GM23338 (cell line): ENCODE measurements at regions not wholly inside any gene's neighbourhood (a gene's known extent, or its start where the extent isn't known, plus 50 kb on each side); places are given as distances from the start of the nearest gene placed in this dataset.

Source experiments
- ATAC-seq: fragments of 200-7000 bp; cut with Tn5 transposase; 3 replicates; pipeline ENCODE4 v1.9.1; 2020
- DNase-seq: peaks from one replicate; pipeline ENCODE4 v3.0.0-alpha.2; 2015; ENCODE audit warnings: low spot score
- H2AFZ ChIP-seq: fragments of 200-600 bp; sonication (generic); 2 replicates; pipeline ENCODE4 v1.8.0; 2016; ENCODE audit warnings: antibody characterized with exemption, mild to moderate bottlenecking, moderate library complexity
- H3F3A ChIP-seq: fragments of 200-600 bp; sonication (generic); replicated peaks from 2 replicates; pipeline ENCODE4 v1.8.0; 2017; ENCODE audit warnings: antibody characterized with exemption, mixed run types, low read depth
- H3K27ac ChIP-seq: fragments of 200-600 bp; sonication (generic); 2 replicates; pipeline ENCODE4 v1.6.1; 2016; ENCODE audit warnings: low read depth
- H3K27me3 ChIP-seq: fragments of 200-600 bp; sonication (generic); 2 replicates; pipeline ENCODE4 v1.8.0; 2016; ENCODE audit warnings: mild to moderate bottlenecking, mixed run types, moderate library complexity; ENCODE audit not compliant: insufficient read depth
- H3K36me3 ChIP-seq: fragments of 200-600 bp; sonication (generic); 2 replicates; pipeline ENCODE4 v1.8.0; 2016; ENCODE audit warnings: mild to moderate bottlenecking; ENCODE audit not compliant: insufficient read depth
- H3K4me1 ChIP-seq: fragments of 200-600 bp; sonication (generic); 2 replicates; pipeline ENCODE4 v1.8.0; 2016; ENCODE audit warnings: mild to moderate bottlenecking, moderate library complexity; ENCODE audit not compliant: insufficient read depth
- H3K4me2 ChIP-seq: fragments of 200-600 bp; sonication (generic); 2 replicates; pipeline ENCODE4 v1.7.1; 2017; ENCODE audit warnings: mixed run types
- H3K4me3 ChIP-seq: fragments of 200-600 bp; sonication (generic); 2 replicates; pipeline ENCODE4 v1.6.1; 2016; ENCODE audit warnings: mixed run types
- H3K79me2 ChIP-seq: fragments of 200-600 bp; sonication (generic); replicated peaks from 2 replicates; pipeline ENCODE4 v1.8.0; 2017; ENCODE audit warnings: mild to moderate bottlenecking; ENCODE audit not compliant: insufficient read depth
- H3K9me2 ChIP-seq: fragments of 200-600 bp; sonication (generic); 2 replicates; pipeline ENCODE4 v1.8.0; 2017; ENCODE audit not compliant: insufficient read depth
- H4K20me1 ChIP-seq: fragments of 200-600 bp; sonication (generic); replicated peaks from 2 replicates; pipeline ENCODE4 v1.8.0; 2017; ENCODE audit warnings: mild to moderate bottlenecking; ENCODE audit not compliant: insufficient read depth
- H3K27ac Mint-ChIP-seq: 2 replicates; pipeline ENCODE4 v1.8.0; 2020; ENCODE audit warnings: inconsistent platforms, mild to moderate bottlenecking, moderate library complexity, mixed read lengths
- H3K27me3 Mint-ChIP-seq: 3 replicates; pipeline ENCODE4 v1.8.0; 2022; ENCODE audit warnings: low read depth, mild to moderate bottlenecking, moderate library complexity, mixed read lengths, inconsistent platforms; ENCODE audit not compliant: insufficient read depth, poor library complexity
- H3K36me3 Mint-ChIP-seq: 3 replicates; pipeline ENCODE4 v1.8.0; 2021; ENCODE audit warnings: low read depth, mild to moderate bottlenecking, inconsistent platforms, moderate library complexity, mixed read lengths
- H3K4me1 Mint-ChIP-seq: 3 replicates; pipeline ENCODE4 v1.8.0; 2020; ENCODE audit warnings: mild to moderate bottlenecking, inconsistent platforms, mixed read lengths
- H3K4me3 Mint-ChIP-seq: 3 replicates; pipeline ENCODE4 v1.8.0; 2021; ENCODE audit warnings: moderate library complexity, mild to moderate bottlenecking, inconsistent platforms, mixed read lengths
- H3K9me3 Mint-ChIP-seq: 3 replicates; pipeline ENCODE4 v1.8.0; 2020; ENCODE audit warnings: moderate library complexity, mild to moderate bottlenecking, inconsistent platforms, mixed read lengths
- CREB1 ChIP-seq: fragments of 250-450 bp; sonication (Bioruptor Pico); IDR thresholded peaks from 2 replicates; pipeline ENCODE4 v1.5.0; 2020; ENCODE audit warnings: low read depth, mild to moderate bottlenecking, moderate library complexity
- EZH2 ChIP-seq: fragments of 200-600 bp; sonication (generic); IDR thresholded peaks from one replicate; pipeline ENCODE4 v1.8.0; 2017; ENCODE audit warnings: antibody characterized with exemption, mild to moderate bottlenecking, low read depth; ENCODE audit not compliant: unreplicated experiment
- EZH2phosphoT487 ChIP-seq: fragments of 200-600 bp; sonication (generic); IDR thresholded peaks from one replicate; pipeline ENCODE4 v1.8.1; 2018; ENCODE audit warnings: antibody characterized with exemption; ENCODE audit not compliant: unreplicated experiment
- JUNB ChIP-seq: IDR thresholded peaks from one replicate; pipeline ENCODE4 v1.6.1; 2016; ENCODE audit warnings: antibody characterized with exemption; ENCODE audit not compliant: unreplicated experiment
- NANOG ChIP-seq: IDR thresholded peaks from 2 replicates; pipeline ENCODE4 v1.6.1; 2016; ENCODE audit warnings: antibody characterized with exemption, borderline replicate concordance
- POLR2AphosphoS5 ChIP-seq: IDR thresholded peaks from 2 replicates; pipeline ENCODE4 v1.6.1; 2016; ENCODE audit warnings: antibody characterized with exemption, low read depth
- STAT1 ChIP-seq: IDR thresholded peaks from one replicate; pipeline ENCODE4 v1.6.1; 2016; ENCODE audit warnings: antibody characterized with exemption; ENCODE audit not compliant: unreplicated experiment
- ZNF114 ChIP-seq: fragments of 250-450 bp; sonication (Bioruptor Pico); IDR thresholded peaks from 2 replicates; pipeline ENCODE4 v1.5.0; 2020; ENCODE audit warnings: mild to moderate bottlenecking, moderate library complexity
- ZNF331 ChIP-seq: fragments of 250-450 bp; sonication (Bioruptor Pico); IDR thresholded peaks from 2 replicates; pipeline ENCODE4 v1.5.0; 2020; ENCODE audit warnings: low read depth, mild to moderate bottlenecking, moderate library complexity
- TF ChIP-seq, protein P1 (sequence below): fragments of 250-450 bp; sonication (Bioruptor Pico); IDR thresholded peaks from 2 replicates; pipeline ENCODE4 v1.5.0; 2020; ENCODE audit warnings: mild to moderate bottlenecking, moderate library complexity
- TF ChIP-seq, protein P2 (sequence below): IDR thresholded peaks from 2 replicates; pipeline ENCODE4 v1.6.1; 2016; ENCODE audit warnings: antibody characterized with exemption
- TF ChIP-seq, protein P3 (sequence below): IDR thresholded peaks from one replicate; pipeline ENCODE4 v1.6.1; 2018; ENCODE audit warnings: antibody characterized with exemption; ENCODE audit not compliant: unreplicated experiment
- TF ChIP-seq, protein P4 (sequence below), 2 experiments: fragments of 200-600 bp in 1 of 2; sonication (generic) in 1 of 2; conservative IDR thresholded peaks; 2 replicates each; pipeline versions ENCODE4 v1.5.1 to v1.6.1; 2016 to 2017; ENCODE audit warnings: antibody characterized with exemption in 2 of 2, low read depth in 2 of 2, mild to moderate bottlenecking in 2 of 2, moderate library complexity in 1 of 2

DNA sequence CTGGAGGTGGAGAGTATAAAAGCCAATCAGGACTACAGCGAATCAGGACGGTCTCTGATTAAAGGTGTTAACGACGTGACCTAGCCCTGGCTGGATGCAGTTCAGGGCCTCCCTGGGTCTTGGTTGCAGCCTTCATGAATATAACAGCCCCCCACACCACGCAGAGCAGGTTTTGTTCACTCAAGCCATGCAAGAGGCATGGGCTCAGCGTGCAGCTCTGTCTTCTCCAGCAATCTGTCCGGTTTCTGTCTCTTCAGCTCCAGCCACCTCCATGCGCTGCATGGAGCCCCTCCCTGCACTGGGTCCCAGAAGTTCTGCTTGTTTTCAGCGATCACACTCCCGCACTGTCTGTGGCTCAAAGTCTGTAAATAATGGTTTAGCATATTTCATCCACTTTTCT, 57.1 kb upstream of the CHRNA7 start:
- Histone ChIP-seq H3K27ac (no peak overlapping the region), H3F3A (no peaks in the 10 kb centered on the region), H3K4me2 (no peak overlapping the region), H2AFZ (peak overlapping the region; percentile 52; the same call in 1 of the 2 replicates), H3K79me2 (no peaks in the 10 kb centered on the region), H3K4me3 (no peak overlapping the region), H3K27me3 (peaks cover 5% of the 10 kb centered on the region; the same call in 1 of the 2 replicates), H4K20me1 (no peaks in the 10 kb centered on the region), H3K9me2 (no peaks in the 10 kb centered on the region), H3K36me3 (no peaks in the 10 kb centered on the region), H3K4me1 (0 out of 2 replicates have a peak, but pooled peaks cover 4% of the 10 kb centered on the region)
- H3K4me3 Mint-ChIP-seq: no peak overlapping the region
- peaks cover 13% of the 10 kb centered on the region for H3K4me1 Mint-ChIP-seq
- no peaks in the 10 kb centered on the region for H3K36me3 Mint-ChIP-seq
- no peaks in the 10 kb centered on the region; the same call in 2 of the 3 replicates for H3K9me3 Mint-ChIP-seq
- TF ChIP-seq EZH2phosphoT487 (no peak), NANOG (no peak), STAT1 (no peak), CREB1 (CRISPR knock-in tag) (no peak), JUNB (no peak), POLR2AphosphoS5 (no peak), ZNF114 (CRISPR knock-in tag) (no peak), EZH2 (no peak), ZNF331 (CRISPR knock-in tag) (no peak)
- TF ChIP-seq, protein P1, sequence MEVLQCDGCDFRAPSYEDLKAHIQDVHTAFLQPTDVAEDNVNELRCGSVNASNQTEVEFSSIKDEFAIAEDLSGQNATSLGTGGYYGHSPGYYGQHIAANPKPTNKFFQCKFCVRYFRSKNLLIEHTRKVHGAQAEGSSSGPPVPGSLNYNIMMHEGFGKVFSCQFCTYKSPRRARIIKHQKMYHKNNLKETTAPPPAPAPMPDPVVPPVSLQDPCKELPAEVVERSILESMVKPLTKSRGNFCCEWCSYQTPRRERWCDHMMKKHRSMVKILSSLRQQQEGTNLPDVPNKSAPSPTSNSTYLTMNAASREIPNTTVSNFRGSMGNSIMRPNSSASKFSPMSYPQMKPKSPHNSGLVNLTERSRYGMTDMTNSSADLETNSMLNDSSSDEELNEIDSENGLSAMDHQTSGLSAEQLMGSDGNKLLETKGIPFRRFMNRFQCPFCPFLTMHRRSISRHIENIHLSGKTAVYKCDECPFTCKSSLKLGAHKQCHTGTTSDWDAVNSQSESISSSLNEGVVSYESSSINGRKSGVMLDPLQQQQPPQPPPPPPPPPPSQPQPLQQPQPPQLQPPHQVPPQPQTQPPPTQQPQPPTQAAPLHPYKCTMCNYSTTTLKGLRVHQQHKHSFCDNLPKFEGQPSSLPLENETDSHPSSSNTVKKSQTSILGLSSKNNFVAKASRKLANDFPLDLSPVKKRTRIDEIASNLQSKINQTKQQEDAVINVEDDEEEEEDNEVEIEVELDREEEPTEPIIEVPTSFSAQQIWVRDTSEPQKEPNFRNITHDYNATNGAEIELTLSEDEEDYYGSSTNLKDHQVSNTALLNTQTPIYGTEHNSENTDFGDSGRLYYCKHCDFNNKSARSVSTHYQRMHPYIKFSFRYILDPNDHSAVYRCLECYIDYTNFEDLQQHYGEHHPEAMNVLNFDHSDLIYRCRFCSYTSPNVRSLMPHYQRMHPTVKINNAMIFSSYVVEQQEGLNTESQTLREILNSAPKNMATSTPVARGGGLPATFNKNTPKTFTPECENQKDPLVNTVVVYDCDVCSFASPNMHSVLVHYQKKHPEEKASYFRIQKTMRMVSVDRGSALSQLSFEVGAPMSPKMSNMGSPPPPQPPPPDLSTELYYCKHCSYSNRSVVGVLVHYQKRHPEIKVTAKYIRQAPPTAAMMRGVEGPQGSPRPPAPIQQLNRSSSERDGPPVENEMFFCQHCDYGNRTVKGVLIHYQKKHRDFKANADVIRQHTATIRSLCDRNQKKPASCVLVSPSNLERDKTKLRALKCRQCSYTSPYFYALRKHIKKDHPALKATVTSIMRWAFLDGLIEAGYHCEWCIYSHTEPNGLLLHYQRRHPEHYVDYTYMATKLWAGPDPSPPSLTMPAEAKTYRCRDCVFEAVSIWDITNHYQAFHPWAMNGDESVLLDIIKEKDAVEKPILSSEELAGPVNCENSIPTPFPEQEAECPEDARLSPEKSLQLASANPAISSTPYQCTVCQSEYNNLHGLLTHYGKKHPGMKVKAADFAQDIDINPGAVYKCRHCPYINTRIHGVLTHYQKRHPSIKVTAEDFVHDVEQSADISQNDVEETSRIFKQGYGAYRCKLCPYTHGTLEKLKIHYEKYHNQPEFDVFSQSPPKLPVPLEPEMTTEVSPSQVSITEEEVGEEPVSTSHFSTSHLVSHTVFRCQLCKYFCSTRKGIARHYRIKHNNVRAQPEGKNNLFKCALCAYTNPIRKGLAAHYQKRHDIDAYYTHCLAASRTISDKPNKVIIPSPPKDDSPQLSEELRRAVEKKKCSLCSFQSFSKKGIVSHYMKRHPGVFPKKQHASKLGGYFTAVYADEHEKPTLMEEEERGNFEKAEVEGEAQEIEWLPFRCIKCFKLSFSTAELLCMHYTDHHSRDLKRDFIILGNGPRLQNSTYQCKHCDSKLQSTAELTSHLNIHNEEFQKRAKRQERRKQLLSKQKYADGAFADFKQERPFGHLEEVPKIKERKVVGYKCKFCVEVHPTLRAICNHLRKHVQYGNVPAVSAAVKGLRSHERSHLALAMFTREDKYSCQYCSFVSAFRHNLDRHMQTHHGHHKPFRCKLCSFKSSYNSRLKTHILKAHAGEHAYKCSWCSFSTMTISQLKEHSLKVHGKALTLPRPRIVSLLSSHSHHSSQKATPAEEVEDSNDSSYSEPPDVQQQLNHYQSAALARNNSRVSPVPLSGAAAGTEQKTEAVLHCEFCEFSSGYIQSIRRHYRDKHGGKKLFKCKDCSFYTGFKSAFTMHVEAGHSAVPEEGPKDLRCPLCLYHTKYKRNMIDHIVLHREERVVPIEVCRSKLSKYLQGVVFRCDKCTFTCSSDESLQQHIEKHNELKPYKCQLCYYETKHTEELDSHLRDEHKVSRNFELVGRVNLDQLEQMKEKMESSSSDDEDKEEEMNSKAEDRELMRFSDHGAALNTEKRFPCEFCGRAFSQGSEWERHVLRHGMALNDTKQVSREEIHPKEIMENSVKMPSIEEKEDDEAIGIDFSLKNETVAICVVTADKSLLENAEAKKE (CRISPR knock-in tag): no peak
- TF ChIP-seq, protein P2, sequence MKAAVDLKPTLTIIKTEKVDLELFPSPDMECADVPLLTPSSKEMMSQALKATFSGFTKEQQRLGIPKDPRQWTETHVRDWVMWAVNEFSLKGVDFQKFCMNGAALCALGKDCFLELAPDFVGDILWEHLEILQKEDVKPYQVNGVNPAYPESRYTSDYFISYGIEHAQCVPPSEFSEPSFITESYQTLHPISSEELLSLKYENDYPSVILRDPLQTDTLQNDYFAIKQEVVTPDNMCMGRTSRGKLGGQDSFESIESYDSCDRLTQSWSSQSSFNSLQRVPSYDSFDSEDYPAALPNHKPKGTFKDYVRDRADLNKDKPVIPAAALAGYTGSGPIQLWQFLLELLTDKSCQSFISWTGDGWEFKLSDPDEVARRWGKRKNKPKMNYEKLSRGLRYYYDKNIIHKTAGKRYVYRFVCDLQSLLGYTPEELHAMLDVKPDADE: no peak
- TF ChIP-seq, protein P3, sequence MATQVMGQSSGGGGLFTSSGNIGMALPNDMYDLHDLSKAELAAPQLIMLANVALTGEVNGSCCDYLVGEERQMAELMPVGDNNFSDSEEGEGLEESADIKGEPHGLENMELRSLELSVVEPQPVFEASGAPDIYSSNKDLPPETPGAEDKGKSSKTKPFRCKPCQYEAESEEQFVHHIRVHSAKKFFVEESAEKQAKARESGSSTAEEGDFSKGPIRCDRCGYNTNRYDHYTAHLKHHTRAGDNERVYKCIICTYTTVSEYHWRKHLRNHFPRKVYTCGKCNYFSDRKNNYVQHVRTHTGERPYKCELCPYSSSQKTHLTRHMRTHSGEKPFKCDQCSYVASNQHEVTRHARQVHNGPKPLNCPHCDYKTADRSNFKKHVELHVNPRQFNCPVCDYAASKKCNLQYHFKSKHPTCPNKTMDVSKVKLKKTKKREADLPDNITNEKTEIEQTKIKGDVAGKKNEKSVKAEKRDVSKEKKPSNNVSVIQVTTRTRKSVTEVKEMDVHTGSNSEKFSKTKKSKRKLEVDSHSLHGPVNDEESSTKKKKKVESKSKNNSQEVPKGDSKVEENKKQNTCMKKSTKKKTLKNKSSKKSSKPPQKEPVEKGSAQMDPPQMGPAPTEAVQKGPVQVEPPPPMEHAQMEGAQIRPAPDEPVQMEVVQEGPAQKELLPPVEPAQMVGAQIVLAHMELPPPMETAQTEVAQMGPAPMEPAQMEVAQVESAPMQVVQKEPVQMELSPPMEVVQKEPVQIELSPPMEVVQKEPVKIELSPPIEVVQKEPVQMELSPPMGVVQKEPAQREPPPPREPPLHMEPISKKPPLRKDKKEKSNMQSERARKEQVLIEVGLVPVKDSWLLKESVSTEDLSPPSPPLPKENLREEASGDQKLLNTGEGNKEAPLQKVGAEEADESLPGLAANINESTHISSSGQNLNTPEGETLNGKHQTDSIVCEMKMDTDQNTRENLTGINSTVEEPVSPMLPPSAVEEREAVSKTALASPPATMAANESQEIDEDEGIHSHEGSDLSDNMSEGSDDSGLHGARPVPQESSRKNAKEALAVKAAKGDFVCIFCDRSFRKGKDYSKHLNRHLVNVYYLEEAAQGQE: no peak
- TF ChIP-seq, protein P4, sequence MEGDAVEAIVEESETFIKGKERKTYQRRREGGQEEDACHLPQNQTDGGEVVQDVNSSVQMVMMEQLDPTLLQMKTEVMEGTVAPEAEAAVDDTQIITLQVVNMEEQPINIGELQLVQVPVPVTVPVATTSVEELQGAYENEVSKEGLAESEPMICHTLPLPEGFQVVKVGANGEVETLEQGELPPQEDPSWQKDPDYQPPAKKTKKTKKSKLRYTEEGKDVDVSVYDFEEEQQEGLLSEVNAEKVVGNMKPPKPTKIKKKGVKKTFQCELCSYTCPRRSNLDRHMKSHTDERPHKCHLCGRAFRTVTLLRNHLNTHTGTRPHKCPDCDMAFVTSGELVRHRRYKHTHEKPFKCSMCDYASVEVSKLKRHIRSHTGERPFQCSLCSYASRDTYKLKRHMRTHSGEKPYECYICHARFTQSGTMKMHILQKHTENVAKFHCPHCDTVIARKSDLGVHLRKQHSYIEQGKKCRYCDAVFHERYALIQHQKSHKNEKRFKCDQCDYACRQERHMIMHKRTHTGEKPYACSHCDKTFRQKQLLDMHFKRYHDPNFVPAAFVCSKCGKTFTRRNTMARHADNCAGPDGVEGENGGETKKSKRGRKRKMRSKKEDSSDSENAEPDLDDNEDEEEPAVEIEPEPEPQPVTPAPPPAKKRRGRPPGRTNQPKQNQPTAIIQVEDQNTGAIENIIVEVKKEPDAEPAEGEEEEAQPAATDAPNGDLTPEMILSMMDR (conservative IDR thresholded peaks at IDR 0.05; ENCODE audit: low read depth in 2 of 2): no peak
- ATAC-seq (no peak), DNase-seq (no peak)
- peaks cover 32% of the 10 kb centered on the region for H3K27me3 Mint-ChIP-seq
- H3K27ac Mint-ChIP-seq: no peak overlapping the region
